Mesendoderm (in vitro differentiated cells): ENCODE measurements at regions not wholly inside any gene's neighbourhood (a gene's known extent, or its start where the extent isn't known, plus 50 kb on each side); places are given as distances from the start of the nearest gene placed in this dataset.
A peak's percentile ranks its signal among the peaks of the same experiment; 100 is the strongest.

Source experiments
- DNase-seq: peaks from one replicate; pipeline ENCODE4 v3.0.0; 2013
- H2AK5ac ChIP-seq: 2 replicates; pipeline ENCODE4 v1.6.1; 2013; ENCODE audit warnings: low read length, inconsistent platforms
- H2BK120ac ChIP-seq: 2 replicates; pipeline ENCODE4 v1.6.1; 2013; ENCODE audit warnings: low read depth, mild to moderate bottlenecking, low read length, moderate library complexity, mixed read lengths
- H2BK15ac ChIP-seq: replicated peaks from 2 replicates; pipeline ENCODE4 v1.6.1; 2013; ENCODE audit warnings: low read depth, mild to moderate bottlenecking, moderate library complexity
- H2BK5ac ChIP-seq: 2 replicates; pipeline ENCODE4 v1.6.1; 2013; ENCODE audit warnings: low read length, inconsistent platforms
- H3K18ac ChIP-seq: 2 replicates; pipeline ENCODE4 v1.6.1; 2013; ENCODE audit warnings: mild to moderate bottlenecking, low read length, mixed read lengths
- H3K23ac ChIP-seq: one replicate; pipeline ENCODE4 v1.6.1; 2013; ENCODE audit warnings: low read length
- H3K27ac ChIP-seq: 2 replicates; pipeline ENCODE4 v1.5.1; 2013; ENCODE audit warnings: low read depth, mild to moderate bottlenecking, inconsistent platforms, low read length, moderate library complexity
- H3K27me3 ChIP-seq: 2 replicates; pipeline ENCODE4 v1.6.1; 2013; ENCODE audit warnings: low read length, control low read depth, mild to moderate bottlenecking, inconsistent platforms; ENCODE audit not compliant: insufficient read depth, poor library complexity
- H3K36me3 ChIP-seq: 2 replicates; pipeline ENCODE4 v1.6.1; 2013; ENCODE audit warnings: low read length, inconsistent platforms; ENCODE audit not compliant: control insufficient read depth, insufficient read depth
- H3K4ac ChIP-seq: one replicate; pipeline ENCODE4 v1.6.1; 2013; ENCODE audit warnings: low read depth, mild to moderate bottlenecking, low read length, moderate library complexity
- H3K4me1 ChIP-seq: 2 replicates; pipeline ENCODE4 v1.6.1; 2013; ENCODE audit warnings: low read depth, low read length, inconsistent platforms; ENCODE audit not compliant: control insufficient read depth
- H3K4me2 ChIP-seq: 2 replicates; pipeline ENCODE4 v1.6.1; 2013; ENCODE audit warnings: low read length
- H3K4me3 ChIP-seq: 2 replicates; pipeline ENCODE4 v1.5.1; 2013; ENCODE audit warnings: mild to moderate bottlenecking, low read length
- H3K56ac ChIP-seq: one replicate; pipeline ENCODE4 v1.6.1; 2013; ENCODE audit warnings: low read length
- H3K79me1 ChIP-seq: 2 replicates; pipeline ENCODE4 v1.6.1; 2013; ENCODE audit warnings: low read length, inconsistent platforms
- H3K79me2 ChIP-seq: 2 replicates; pipeline ENCODE4 v1.6.1; 2013; ENCODE audit warnings: mild to moderate bottlenecking, low read length; ENCODE audit not compliant: control insufficient read depth, insufficient read depth
- H3K9ac ChIP-seq: 2 replicates; pipeline ENCODE4 v1.6.1; 2013; ENCODE audit warnings: low read length, inconsistent platforms
- H4K5ac ChIP-seq: one replicate; pipeline ENCODE4 v1.6.1; 2013; ENCODE audit warnings: low read length
- H4K8ac ChIP-seq: one replicate; pipeline ENCODE4 v1.6.1; 2013; ENCODE audit warnings: low read depth, mild to moderate bottlenecking, control low read depth, low read length, moderate library complexity
- WGBS: extraction: QIAGEN DNeasy Blood & Tissue Kit; methylation state at CpG from one replicate; pipeline ENCODE4 v1.1.7; 2013; ENCODE audit warnings: low lambda C conversion rate, missing lambda C conversion rate; ENCODE audit not compliant: insufficient coverage; ENCODE audit errors: extremely low coverage; 5-methylcytosine and 5-hydroxymethylcytosine counted together

DNA sequence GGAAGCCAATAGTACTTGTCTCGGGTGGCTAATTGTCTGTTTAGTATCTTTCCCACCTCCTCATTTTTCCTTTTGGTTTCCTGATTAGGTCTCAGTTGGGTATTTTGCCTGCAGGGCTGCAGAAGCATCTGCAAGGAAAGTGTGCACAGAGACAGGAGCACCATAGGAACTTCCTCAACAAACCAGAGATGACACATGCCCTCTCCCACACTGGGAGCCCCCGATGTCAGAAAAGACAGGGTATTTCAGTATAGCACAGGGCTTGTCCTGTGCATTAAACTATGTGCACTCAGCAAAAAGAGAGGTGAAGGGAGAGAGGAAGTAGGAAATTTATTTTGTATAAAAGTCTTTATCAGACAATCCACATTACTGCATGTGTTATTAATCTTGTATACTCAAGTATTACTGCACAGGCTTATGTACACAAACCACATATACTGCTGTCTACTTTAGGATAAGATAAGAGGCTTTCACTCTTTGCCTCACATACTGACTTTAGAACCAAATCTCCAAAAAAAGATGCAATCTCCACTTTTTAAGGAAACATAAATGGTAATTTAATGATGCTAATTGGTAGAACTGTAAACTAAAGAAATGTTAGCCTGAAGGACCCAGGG, 501.0 kb downstream of the FOXO1 start:
- Histone ChIP-seq H3K4me1 (no peaks in the 10 kb centered on the region), H4K5ac (no peak overlapping the region), H4K8ac (no peak overlapping the region), H3K79me2 (no peaks in the 10 kb centered on the region), H2BK120ac (no peak overlapping the region), H3K36me3 (no peaks in the 10 kb centered on the region), H2BK5ac (no peak overlapping the region), H3K56ac (no peak overlapping the region), H3K23ac (no peak overlapping the region), H3K79me1 (no peaks in the 10 kb centered on the region), H3K4me3 (no peak overlapping the region), H3K4me2 (no peak overlapping the region), H3K9ac (no peak overlapping the region), H2BK15ac (no peak overlapping the region), H3K4ac (no peak overlapping the region), H2AK5ac (no peak overlapping the region), H3K27ac (no peak overlapping the region), H3K27me3 (no peaks in the 10 kb centered on the region), H3K18ac (no peak overlapping the region)
- peak; percentile 45 for DNase-seq
- WGBS, result no CpG with 5 or more reads among the region's 2 CpGs

DNA sequence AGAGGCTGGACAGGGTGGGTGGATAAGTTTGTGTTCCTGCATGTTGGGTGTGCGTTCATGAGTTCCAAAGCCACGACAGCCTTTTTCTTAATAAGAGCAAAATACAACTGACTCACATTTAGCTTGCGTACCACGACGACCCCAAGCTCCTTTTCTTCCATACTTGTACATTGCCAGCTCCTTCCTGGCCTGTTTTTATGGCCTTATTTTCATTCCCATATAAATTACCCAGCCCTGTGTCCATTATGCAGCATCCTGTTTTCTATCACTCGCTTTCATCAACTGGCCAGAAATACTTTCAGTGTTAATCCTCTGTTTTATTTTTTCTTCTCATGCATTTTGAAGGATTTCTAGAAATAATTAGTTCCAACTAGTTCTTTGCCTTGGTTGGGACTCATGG, 499.1 kb downstream of the FOXO1 start:
- Histone ChIP-seq H3K4ac (no peak overlapping the region), H3K27me3 (no peaks in the 10 kb centered on the region), H3K79me1 (no peaks in the 10 kb centered on the region), H3K79me2 (no peaks in the 10 kb centered on the region), H3K56ac (no peak overlapping the region), H3K18ac (no peak overlapping the region), H3K27ac (no peak overlapping the region), H4K5ac (no peak overlapping the region), H2AK5ac (no peak overlapping the region), H3K4me2 (no peak overlapping the region), H3K36me3 (no peaks in the 10 kb centered on the region), H3K4me3 (no peak overlapping the region), H3K9ac (no peak overlapping the region), H2BK5ac (no peak overlapping the region), H2BK15ac (no peak overlapping the region), H3K4me1 (no peaks in the 10 kb centered on the region), H2BK120ac (no peak overlapping the region), H4K8ac (no peak overlapping the region), H3K23ac (no peak overlapping the region)
- no CpG with 5 or more reads among the region's 6 CpGs for WGBS
- DNase-seq, result no peak

DNA sequence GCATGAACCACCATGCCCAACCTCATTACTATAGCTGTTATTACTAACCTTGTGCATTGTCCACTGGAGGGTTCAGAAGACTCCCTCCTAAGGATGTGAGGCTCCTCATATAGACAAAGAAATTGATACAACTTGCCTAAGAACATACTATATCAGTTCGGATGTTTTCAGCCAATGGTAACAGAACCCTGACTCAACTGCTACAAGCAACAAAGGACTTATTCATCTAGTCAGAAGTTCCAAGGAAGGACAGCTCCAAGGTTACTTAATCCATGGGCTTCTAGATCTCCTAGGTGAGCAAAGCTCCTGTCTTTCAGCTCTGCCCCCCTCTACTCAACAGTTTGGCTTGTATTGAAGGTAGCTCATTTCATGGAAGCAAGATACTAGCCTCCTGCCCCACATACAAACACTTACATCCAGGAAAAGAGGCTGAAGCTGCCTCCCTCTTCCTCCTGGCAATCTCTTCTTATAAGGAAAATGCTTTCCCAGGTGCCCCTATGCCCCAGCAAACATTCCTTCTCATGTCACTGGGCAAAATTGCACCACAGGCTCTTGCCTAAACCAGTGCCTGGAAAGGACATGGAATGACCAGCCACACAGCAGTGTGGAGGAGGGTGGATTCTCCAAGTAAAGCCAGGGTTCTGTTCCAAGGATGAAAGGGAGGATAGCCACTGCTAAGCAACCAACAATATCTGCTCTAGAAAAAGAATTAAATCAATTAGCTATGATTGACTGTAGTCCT, 497.8 kb downstream of the FOXO1 start:
- H3K4me3 ChIP-seq, result no peak overlapping the region
- H3K79me1 ChIP-seq, result no peaks in the 10 kb centered on the region
- H3K23ac ChIP-seq, result no peak overlapping the region
- H2BK5ac ChIP-seq, result no peak overlapping the region
- no peaks in the 10 kb centered on the region for H3K36me3 ChIP-seq
- H3K27ac ChIP-seq, result no peak overlapping the region
- no peak overlapping the region for H4K5ac ChIP-seq
- no peak overlapping the region for H3K4ac ChIP-seq
- H3K56ac ChIP-seq, result no peak overlapping the region
- no peaks in the 10 kb centered on the region for H3K4me1 ChIP-seq
- no peak overlapping the region for H2BK120ac ChIP-seq
- no peak overlapping the region for H4K8ac ChIP-seq
- H3K27me3 ChIP-seq, result no peaks in the 10 kb centered on the region
- DNase-seq, result no peak
- no peak overlapping the region for H3K9ac ChIP-seq
- H2AK5ac ChIP-seq, result no peak overlapping the region
- no peak overlapping the region for H3K18ac ChIP-seq
- no peak overlapping the region for H3K4me2 ChIP-seq
- H2BK15ac ChIP-seq, result no peak overlapping the region
- no CpG with 5 or more reads among the region's 1 CpG for WGBS
- H3K79me2 ChIP-seq, result no peaks in the 10 kb centered on the region

DNA sequence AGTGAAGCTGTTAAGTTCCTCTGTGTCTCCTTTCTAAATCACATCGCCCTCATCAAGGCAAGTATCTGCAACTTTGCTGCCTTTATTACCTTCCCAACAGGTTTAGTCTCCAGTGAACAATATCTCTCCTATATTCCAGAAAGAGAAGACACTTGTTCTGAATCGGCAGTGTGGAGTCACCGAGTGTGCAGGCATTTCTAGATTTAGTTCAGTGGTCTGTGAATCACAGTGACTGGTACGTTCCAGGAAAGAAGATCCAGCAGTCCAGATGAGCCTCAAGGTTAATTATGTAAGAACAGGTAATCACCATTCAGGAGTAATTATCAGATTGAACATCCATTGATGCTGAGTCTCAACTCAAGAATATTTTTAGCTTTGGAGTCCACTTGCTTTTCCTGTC, 497.0 kb downstream of the FOXO1 start:
- Histone ChIP-seq H3K79me1 (no peaks in the 10 kb centered on the region), H3K4ac (no peak overlapping the region), H3K23ac (no peak overlapping the region), H2BK15ac (no peak overlapping the region), H3K27me3 (no peaks in the 10 kb centered on the region), H3K4me1 (no peaks in the 10 kb centered on the region), H3K27ac (no peak overlapping the region), H4K8ac (no peak overlapping the region), H3K9ac (no peak overlapping the region), H3K18ac (no peak overlapping the region), H2AK5ac (no peak overlapping the region), H2BK5ac (no peak overlapping the region), H3K4me3 (no peak overlapping the region), H3K36me3 (no peaks in the 10 kb centered on the region), H4K5ac (no peak overlapping the region), H3K79me2 (no peaks in the 10 kb centered on the region), H3K4me2 (no peak overlapping the region), H2BK120ac (no peak overlapping the region), H3K56ac (no peak overlapping the region)
- no CpG with 5 or more reads among the region's 4 CpGs for WGBS
- no peak for DNase-seq

DNA sequence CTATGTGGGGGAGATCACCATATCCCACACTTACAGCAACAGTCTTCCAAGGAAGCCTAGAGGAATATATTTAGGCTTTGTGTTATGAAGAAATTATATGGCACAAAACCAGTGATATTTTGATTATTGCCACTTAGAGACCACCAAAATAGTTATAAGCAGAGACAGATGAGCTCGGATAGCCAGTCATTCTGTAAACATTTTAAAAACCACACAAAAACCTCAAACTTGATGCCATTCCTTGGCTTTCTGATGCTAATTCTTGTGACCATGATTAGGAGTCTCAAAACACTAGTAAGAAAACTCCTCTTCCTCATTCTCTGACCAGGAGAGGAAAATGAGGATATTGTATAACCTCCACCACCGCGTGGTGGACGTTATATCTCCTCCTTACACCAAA, 496.4 kb downstream of the FOXO1 start:
- Histone ChIP-seq H2BK120ac (no peak overlapping the region), H3K18ac (no peak overlapping the region), H3K9ac (no peak overlapping the region), H2AK5ac (no peak overlapping the region), H3K79me2 (no peaks in the 10 kb centered on the region), H3K27ac (no peak overlapping the region), H3K56ac (no peak overlapping the region), H3K4me2 (no peak overlapping the region), H3K79me1 (no peaks in the 10 kb centered on the region), H4K8ac (no peak overlapping the region), H3K4me1 (no peaks in the 10 kb centered on the region), H2BK15ac (no peak overlapping the region), H3K36me3 (no peaks in the 10 kb centered on the region), H4K5ac (no peak overlapping the region), H3K27me3 (no peaks in the 10 kb centered on the region), H3K4me3 (no peak overlapping the region), H3K23ac (no peak overlapping the region), H2BK5ac (no peak overlapping the region), H3K4ac (no peak overlapping the region)
- no peak for DNase-seq
- WGBS, result no CpG with 5 or more reads among the region's 4 CpGs

DNA sequence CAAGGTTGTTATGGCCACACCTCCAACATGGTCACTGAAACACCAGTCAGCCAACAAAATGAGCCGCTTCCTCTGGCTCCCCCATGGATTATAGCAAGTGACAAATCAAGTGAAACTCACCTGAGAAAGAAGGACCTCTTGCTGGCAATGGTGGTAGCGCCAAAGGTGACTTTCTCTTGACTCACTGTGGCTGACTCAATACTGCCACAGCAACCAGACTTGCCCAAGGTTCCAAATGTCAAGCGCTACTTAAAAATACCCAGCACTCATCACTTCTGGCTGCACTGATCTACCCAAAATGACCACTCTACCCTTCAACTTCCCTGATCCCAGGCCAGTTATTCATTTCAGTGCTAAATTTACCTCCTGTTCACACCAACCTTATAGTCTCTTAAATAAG, 495.5 kb downstream of the FOXO1 start:
- Histone ChIP-seq H3K27me3 (no peaks in the 10 kb centered on the region), H3K4me3 (no peak overlapping the region), H2AK5ac (no peak overlapping the region), H3K18ac (no peak overlapping the region), H3K36me3 (no peaks in the 10 kb centered on the region), H3K4me2 (no peak overlapping the region), H3K79me2 (no peaks in the 10 kb centered on the region), H4K5ac (no peak overlapping the region), H2BK5ac (no peak overlapping the region), H2BK120ac (no peak overlapping the region), H3K9ac (no peak overlapping the region), H3K4me1 (no peaks in the 10 kb centered on the region), H3K27ac (no peak overlapping the region), H2BK15ac (no peak overlapping the region), H3K4ac (no peak overlapping the region), H4K8ac (no peak overlapping the region), H3K56ac (no peak overlapping the region), H3K79me1 (no peaks in the 10 kb centered on the region), H3K23ac (no peak overlapping the region)
- no peak for DNase-seq
- no CpG with 5 or more reads among the region's 3 CpGs for WGBS
